MM.1S (cell line): ENCODE measurements at regions not wholly inside any gene's neighbourhood (a gene's known extent, or its start where the extent isn't known, plus 50 kb on each side); places are given as distances from the start of the nearest gene placed in this dataset.

Experiments
- DNase-seq: peaks from one replicate; pipeline ENCODE4 v3.0.0-alpha.2; 2015
- H2AFZ ChIP-seq: fragments of 300-600 bp; sonication (generic); 2 replicates; pipeline ENCODE4 v1.6.0; 2016; ENCODE audit warnings: antibody characterized with exemption, low read length
- H3F3A ChIP-seq: fragments of 300-600 bp; sonication (generic); 2 replicates; pipeline ENCODE4 v1.6.1; 2016; ENCODE audit warnings: mild to moderate bottlenecking, antibody characterized with exemption, low read length, moderate library complexity, mixed read lengths; ENCODE audit not compliant: insufficient read depth
- H3K27ac ChIP-seq: fragments of 300-600 bp; sonication (generic); 2 replicates; pipeline ENCODE4 v1.5.1; 2016; ENCODE audit warnings: mild to moderate bottlenecking, low read length
- H3K27me3 ChIP-seq: fragments of 300-600 bp; sonication (generic); replicated peaks from 2 replicates; pipeline ENCODE4 v1.6.0; 2016; ENCODE audit warnings: low read length; ENCODE audit not compliant: insufficient read depth
- H3K36me3 ChIP-seq: fragments of 300-600 bp; sonication (generic); replicated peaks from 2 replicates; pipeline ENCODE4 v1.6.1; 2016; ENCODE audit warnings: mild to moderate bottlenecking, low read length, mixed read lengths; ENCODE audit not compliant: insufficient read depth
- H3K4me1 ChIP-seq: fragments of 300-600 bp; sonication (generic); 2 replicates; pipeline ENCODE4 v1.6.1; 2016; ENCODE audit warnings: low read length, mixed read lengths
- H3K4me2 ChIP-seq: fragments of 300-600 bp; sonication (generic); 2 replicates; pipeline ENCODE4 v1.6.0; 2016; ENCODE audit warnings: low read depth, low read length
- H3K4me3 ChIP-seq: fragments of 300-600 bp; sonication (generic); 2 replicates; pipeline ENCODE4 v1.5.1; 2016; ENCODE audit warnings: low read length, mixed read lengths
- H3K79me2 ChIP-seq: fragments of 300-600 bp; sonication (generic); 2 replicates; pipeline ENCODE4 v1.6.1; 2016; ENCODE audit warnings: mixed run types, low read length, mixed read lengths
- H3K9ac ChIP-seq: fragments of 300-600 bp; sonication (generic); 2 replicates; pipeline ENCODE4 v1.6.1; 2016; ENCODE audit warnings: low read length, mixed read lengths
- H3K9me2 ChIP-seq: fragments of 300-600 bp; sonication (generic); replicated peaks from 2 replicates; pipeline ENCODE4 v1.6.1; 2016; ENCODE audit warnings: mild to moderate bottlenecking, low read length, mixed read lengths; ENCODE audit not compliant: insufficient read depth
- H3K9me3 ChIP-seq: fragments of 300-600 bp; sonication (generic); replicated peaks from 2 replicates; pipeline ENCODE4 v1.6.1; 2016; ENCODE audit warnings: mild to moderate bottlenecking, low read length, mixed read lengths; ENCODE audit not compliant: insufficient read depth
- H4K20me1 ChIP-seq: fragments of 300-600 bp; sonication (generic); 2 replicates; pipeline ENCODE4 v1.6.1; 2016; ENCODE audit warnings: mild to moderate bottlenecking, low read length, moderate library complexity, mixed read lengths; ENCODE audit not compliant: insufficient read depth
- EZH2 ChIP-seq: fragments of 300-600 bp; sonication (generic); optimal IDR thresholded peaks from 2 replicates; pipeline ENCODE3; 2017; ENCODE audit warnings: low read depth, mild to moderate bottlenecking, antibody characterized with exemption, low read length, mixed read lengths
- EZH2phosphoT487 ChIP-seq: fragments of 300-600 bp; sonication (generic); IDR thresholded peaks from 2 replicates; pipeline ENCODE4 v1.6.1; 2018; ENCODE audit warnings: antibody characterized with exemption, low read length
- TF ChIP-seq, protein P1 (sequence below): fragments of 300-600 bp; sonication (generic); IDR thresholded peaks from 2 replicates; pipeline ENCODE4 v1.5.1; 2016; ENCODE audit warnings: antibody characterized with exemption, low read length, mixed read lengths

DNA sequence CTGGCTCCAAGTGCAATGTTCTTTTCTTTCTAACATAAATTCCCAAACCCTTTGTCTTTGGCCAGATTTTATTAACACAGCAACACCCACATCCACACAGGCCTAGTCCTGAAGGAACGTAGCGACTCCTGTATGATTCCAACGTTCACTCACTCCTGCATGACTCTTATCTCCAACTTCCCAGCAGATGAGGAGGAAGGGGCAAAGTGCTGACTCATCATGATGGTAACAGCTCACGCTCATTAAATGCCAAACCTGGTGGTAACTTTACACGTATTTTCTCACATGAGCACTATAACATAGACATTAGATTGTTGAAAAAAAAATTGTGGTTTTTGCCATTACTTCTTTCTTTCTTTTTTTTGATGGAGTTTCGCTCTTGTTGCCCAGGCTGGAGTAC lies 1349.5 kb downstream of the EFNA5 start:
- Histone ChIP-seq H3K36me3 (no peaks in the 10 kb centered on the region), H4K20me1 (no peaks in the 10 kb centered on the region), H3F3A (no peaks in the 10 kb centered on the region), H3K27ac (no peak overlapping the region), H3K79me2 (no peaks in the 10 kb centered on the region), H3K9ac (no peak overlapping the region), H3K9me2 (no peaks in the 10 kb centered on the region), H2AFZ (no peak overlapping the region), H3K4me2 (no peak overlapping the region), H3K9me3 (no peaks in the 10 kb centered on the region), H3K27me3 (no peaks in the 10 kb centered on the region), H3K4me1 (no peaks in the 10 kb centered on the region), H3K4me3 (no peak overlapping the region)
- no peak for TF ChIP-seq EZH2
- TF ChIP-seq EZH2phosphoT487 = no peak
- TF ChIP-seq, protein P1, sequence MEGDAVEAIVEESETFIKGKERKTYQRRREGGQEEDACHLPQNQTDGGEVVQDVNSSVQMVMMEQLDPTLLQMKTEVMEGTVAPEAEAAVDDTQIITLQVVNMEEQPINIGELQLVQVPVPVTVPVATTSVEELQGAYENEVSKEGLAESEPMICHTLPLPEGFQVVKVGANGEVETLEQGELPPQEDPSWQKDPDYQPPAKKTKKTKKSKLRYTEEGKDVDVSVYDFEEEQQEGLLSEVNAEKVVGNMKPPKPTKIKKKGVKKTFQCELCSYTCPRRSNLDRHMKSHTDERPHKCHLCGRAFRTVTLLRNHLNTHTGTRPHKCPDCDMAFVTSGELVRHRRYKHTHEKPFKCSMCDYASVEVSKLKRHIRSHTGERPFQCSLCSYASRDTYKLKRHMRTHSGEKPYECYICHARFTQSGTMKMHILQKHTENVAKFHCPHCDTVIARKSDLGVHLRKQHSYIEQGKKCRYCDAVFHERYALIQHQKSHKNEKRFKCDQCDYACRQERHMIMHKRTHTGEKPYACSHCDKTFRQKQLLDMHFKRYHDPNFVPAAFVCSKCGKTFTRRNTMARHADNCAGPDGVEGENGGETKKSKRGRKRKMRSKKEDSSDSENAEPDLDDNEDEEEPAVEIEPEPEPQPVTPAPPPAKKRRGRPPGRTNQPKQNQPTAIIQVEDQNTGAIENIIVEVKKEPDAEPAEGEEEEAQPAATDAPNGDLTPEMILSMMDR = no peak
- DNase-seq = no peak

DNA sequence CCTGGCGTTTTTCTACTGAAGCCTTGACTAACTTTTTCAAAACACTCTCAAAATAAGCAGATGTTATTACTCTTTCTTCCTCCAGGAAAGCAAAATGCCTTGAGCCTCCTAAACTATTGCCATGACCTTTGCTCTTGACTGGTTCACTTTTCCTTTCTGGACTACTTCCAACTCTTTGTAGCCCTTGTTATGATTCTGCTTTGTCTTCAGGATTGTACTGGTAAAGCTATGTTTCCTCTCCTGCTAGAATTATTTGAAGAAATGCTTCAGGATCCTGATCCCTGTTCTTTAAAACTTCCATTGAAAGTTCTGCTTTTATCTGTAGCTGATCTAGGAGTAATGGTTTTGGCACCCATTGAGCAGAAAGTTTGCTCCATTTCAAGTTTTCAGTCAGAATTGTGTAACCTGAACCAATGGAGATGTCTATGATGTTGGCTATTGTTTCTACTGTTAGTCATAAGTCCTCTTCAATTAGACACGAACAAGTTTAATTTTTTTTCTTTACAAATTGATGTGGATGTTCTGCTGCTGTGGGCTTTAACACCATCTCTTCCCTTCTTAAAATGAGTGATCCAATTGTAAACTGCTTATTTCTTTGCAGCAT lies 1356.4 kb downstream of the EFNA5 start:
- DNase-seq = no peak
- H3K4me1 ChIP-seq = no peaks in the 10 kb centered on the region
- no peak overlapping the region for H3K27ac ChIP-seq
- no peak overlapping the region for H3K4me3 ChIP-seq
- no peaks in the 10 kb centered on the region for H3K36me3 ChIP-seq
- no peak overlapping the region for H3K4me2 ChIP-seq
- H3K27me3 ChIP-seq = no peaks in the 10 kb centered on the region
- no peak overlapping the region for H2AFZ ChIP-seq
- H4K20me1 ChIP-seq = no peaks in the 10 kb centered on the region
- H3K79me2 ChIP-seq = no peaks in the 10 kb centered on the region
- no peaks in the 10 kb centered on the region for H3K9me3 ChIP-seq
- H3K9ac ChIP-seq = no peak overlapping the region
- TF ChIP-seq EZH2phosphoT487 = no peak
- no peak for TF ChIP-seq EZH2
- TF ChIP-seq, protein P1 = no peak
- no peaks in the 10 kb centered on the region for H3K9me2 ChIP-seq
- no peaks in the 10 kb centered on the region for H3F3A ChIP-seq

- no peaks in the 10 kb centered on the region for H3K9me2 ChIP-seq
- H3K4me3 ChIP-seq = no peak overlapping the region
- DNase-seq = no peak
- no peaks in the 10 kb centered on the region for H3F3A ChIP-seq
- no peaks in the 10 kb centered on the region for H3K4me1 ChIP-seq
- no peak overlapping the region for H3K4me2 ChIP-seq
- TF ChIP-seq EZH2 (no peak), EZH2phosphoT487 (no peak)
- TF ChIP-seq, protein P1 = no peak
- no peak overlapping the region for H2AFZ ChIP-seq
- no peak overlapping the region for H3K27ac ChIP-seq
- no peaks in the 10 kb centered on the region for H3K9me3 ChIP-seq
- H3K36me3 ChIP-seq = no peaks in the 10 kb centered on the region
- no peaks in the 10 kb centered on the region for H4K20me1 ChIP-seq
- no peaks in the 10 kb centered on the region for H3K27me3 ChIP-seq
- no peak overlapping the region for H3K9ac ChIP-seq
- H3K79me2 ChIP-seq = no peaks in the 10 kb centered on the region
Measured at GRCh38 chr5:106312360-106312759, 1358.4 kb downstream of the EFNA5 start.
